Smooth muscle cell (in vitro differentiated cells): ENCODE measurements at regions not wholly inside any gene's neighbourhood (a gene's known extent, or its start where the extent isn't known, plus 50 kb on each side); places are given as distances from the start of the nearest gene placed in this dataset.

ENCODE experiments used
- DNase-seq: peaks from one replicate; lab custom pipeline; 2025; ENCODE audit not compliant: unreplicated experiment; lab: John Stamatoyannopoulos, UW
- H2AFZ ChIP-seq: fragments of 200-600 bp; sonication (generic); 2 replicates; pipeline ENCODE4 v1.6.0; 2016; ENCODE audit warnings: antibody characterized with exemption, low read depth, mild to moderate bottlenecking
- H3F3A ChIP-seq: fragments of 200-600 bp; sonication (generic); 2 replicates; pipeline ENCODE4 v1.6.0; 2017; ENCODE audit warnings: antibody characterized with exemption, low read depth
- H3K27ac ChIP-seq: fragments of 200-600 bp; sonication (generic); 2 replicates; pipeline ENCODE4 v1.5.1; 2016; ENCODE audit warnings: low read depth, mild to moderate bottlenecking
- H3K27me3 ChIP-seq: fragments of 200-600 bp; sonication (generic); 2 replicates; pipeline ENCODE4 v1.6.1; 2016; ENCODE audit warnings: low read depth, mild to moderate bottlenecking
- H3K36me3 ChIP-seq: fragments of 200-600 bp; sonication (generic); 2 replicates; pipeline ENCODE4 v1.5.1; 2016; ENCODE audit warnings: low read depth
- H3K4me1 ChIP-seq: fragments of 200-600 bp; sonication (generic); 2 replicates; pipeline ENCODE4 v1.5.1; 2016; ENCODE audit warnings: low read depth
- H3K4me2 ChIP-seq: fragments of 200-600 bp; sonication (generic); 2 replicates; pipeline ENCODE4 v1.6.0; 2016; ENCODE audit warnings: mild to moderate bottlenecking
- H3K4me3 ChIP-seq: fragments of 200-600 bp; sonication (generic); 2 replicates; pipeline ENCODE4 v1.5.1; 2016; ENCODE audit warnings: mild to moderate bottlenecking
- H3K79me2 ChIP-seq: fragments of 200-600 bp; sonication (generic); 2 replicates; pipeline ENCODE4 v1.6.0; 2016; ENCODE audit warnings: low read depth, mild to moderate bottlenecking
- H3K9ac ChIP-seq: fragments of 200-600 bp; sonication (generic); 2 replicates; pipeline ENCODE4 v1.6.0; 2016; ENCODE audit warnings: low read depth
- H3K9me3 ChIP-seq: fragments of 200-600 bp; sonication (generic); replicated peaks from 2 replicates; pipeline ENCODE4 v1.5.1; 2016; ENCODE audit warnings: low read depth
- H4K20me1 ChIP-seq: fragments of 200-600 bp; sonication (generic); 2 replicates; pipeline ENCODE4 v1.6.0; 2016; ENCODE audit warnings: low read depth
- WGBS: methylation state at CpG from one replicate; pipeline ENCODE4 v1.1.7; 2016; ENCODE audit warnings: low lambda C conversion rate; 5-methylcytosine and 5-hydroxymethylcytosine counted together
- TF ChIP-seq, protein P1 (sequence below): fragments of 200-600 bp; sonication (generic); IDR thresholded peaks from 2 replicates; pipeline ENCODE4 v1.5.1; 2017; ENCODE audit warnings: borderline replicate concordance, mild to moderate bottlenecking, antibody characterized with exemption; ENCODE audit not compliant: insufficient read depth, poor library complexity, severe bottlenecking

DNA sequence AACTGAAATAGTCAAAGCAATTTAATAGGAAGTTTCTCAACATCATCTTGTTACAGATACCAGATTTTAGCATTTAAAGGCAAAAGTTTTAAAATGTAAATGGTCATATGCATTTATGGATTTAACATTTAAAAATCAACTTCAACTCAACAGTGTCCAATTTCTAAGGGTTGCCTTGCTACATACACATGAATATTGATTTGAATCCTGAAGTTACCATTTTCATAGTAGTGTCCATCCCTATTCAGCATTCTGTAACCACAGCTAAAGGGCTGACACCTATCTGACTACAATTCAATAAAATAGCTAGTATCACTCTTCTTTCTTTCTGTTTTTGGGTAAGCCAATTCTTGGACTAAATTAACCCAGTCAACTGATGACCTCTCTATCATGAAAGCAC, 164.0 kb upstream of the CFAP20DC start:
- peaks cover 6% of the 10 kb centered on the region for H3K4me1 ChIP-seq
- H3F3A ChIP-seq = no peaks in the 10 kb centered on the region
- no peak overlapping the region for H3K9ac ChIP-seq
- H3K79me2 ChIP-seq = no peaks in the 10 kb centered on the region
- TF ChIP-seq, protein P1, sequence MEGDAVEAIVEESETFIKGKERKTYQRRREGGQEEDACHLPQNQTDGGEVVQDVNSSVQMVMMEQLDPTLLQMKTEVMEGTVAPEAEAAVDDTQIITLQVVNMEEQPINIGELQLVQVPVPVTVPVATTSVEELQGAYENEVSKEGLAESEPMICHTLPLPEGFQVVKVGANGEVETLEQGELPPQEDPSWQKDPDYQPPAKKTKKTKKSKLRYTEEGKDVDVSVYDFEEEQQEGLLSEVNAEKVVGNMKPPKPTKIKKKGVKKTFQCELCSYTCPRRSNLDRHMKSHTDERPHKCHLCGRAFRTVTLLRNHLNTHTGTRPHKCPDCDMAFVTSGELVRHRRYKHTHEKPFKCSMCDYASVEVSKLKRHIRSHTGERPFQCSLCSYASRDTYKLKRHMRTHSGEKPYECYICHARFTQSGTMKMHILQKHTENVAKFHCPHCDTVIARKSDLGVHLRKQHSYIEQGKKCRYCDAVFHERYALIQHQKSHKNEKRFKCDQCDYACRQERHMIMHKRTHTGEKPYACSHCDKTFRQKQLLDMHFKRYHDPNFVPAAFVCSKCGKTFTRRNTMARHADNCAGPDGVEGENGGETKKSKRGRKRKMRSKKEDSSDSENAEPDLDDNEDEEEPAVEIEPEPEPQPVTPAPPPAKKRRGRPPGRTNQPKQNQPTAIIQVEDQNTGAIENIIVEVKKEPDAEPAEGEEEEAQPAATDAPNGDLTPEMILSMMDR = no peak
- H2AFZ ChIP-seq = no peak overlapping the region
- no peaks in the 10 kb centered on the region for H3K27me3 ChIP-seq
- no peak for DNase-seq
- H3K9me3 ChIP-seq = no peaks in the 10 kb centered on the region
- H4K20me1 ChIP-seq = no peaks in the 10 kb centered on the region
- H3K4me2 ChIP-seq = no peak overlapping the region
- H3K27ac ChIP-seq = no peak overlapping the region
- H3K36me3 ChIP-seq = no peaks in the 10 kb centered on the region
- no peak overlapping the region for H3K4me3 ChIP-seq

DNA sequence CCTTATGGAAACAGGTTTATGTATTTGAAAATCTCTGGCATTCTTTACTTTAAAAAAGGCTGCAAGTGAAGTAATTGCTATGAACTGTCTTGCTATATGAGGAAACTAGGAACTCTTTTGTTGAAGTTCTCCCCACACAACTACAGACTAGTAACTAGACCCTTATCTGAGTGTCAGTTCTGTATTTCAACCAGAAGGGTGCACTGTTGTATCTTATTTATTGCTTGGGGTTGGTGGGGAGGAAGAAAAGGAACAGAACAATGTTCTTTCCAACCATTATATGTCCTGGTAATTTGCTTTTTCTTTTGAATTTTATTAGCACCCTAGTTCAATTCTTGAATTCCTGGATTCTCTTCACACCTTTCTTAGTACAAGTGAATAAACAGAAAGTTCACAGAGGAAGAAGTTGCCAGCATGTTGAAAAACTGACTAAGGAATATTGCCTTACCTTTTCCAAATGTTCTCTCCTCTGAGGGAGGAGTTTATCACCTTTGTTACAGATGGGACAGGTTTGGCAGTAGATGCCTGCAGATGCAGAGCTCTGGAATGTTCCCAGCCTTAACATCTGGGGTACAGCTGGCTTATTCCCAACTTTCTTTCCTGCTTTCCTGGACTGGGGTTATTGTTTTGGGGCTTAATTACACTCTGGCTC, 162.4 kb upstream of the CFAP20DC start:
- Histone ChIP-seq H3K4me1 (peaks cover 6% of the 10 kb centered on the region), H3F3A (no peaks in the 10 kb centered on the region), H4K20me1 (no peaks in the 10 kb centered on the region), H3K79me2 (no peaks in the 10 kb centered on the region), H3K4me3 (no peak overlapping the region), H3K9ac (no peak overlapping the region), H3K4me2 (no peak overlapping the region), H2AFZ (no peak overlapping the region), H3K9me3 (no peaks in the 10 kb centered on the region), H3K36me3 (no peaks in the 10 kb centered on the region), H3K27ac (no peak overlapping the region), H3K27me3 (no peaks in the 10 kb centered on the region)
- DNase-seq = no peak
- TF ChIP-seq, protein P1 = peak; percentile 78

DNA sequence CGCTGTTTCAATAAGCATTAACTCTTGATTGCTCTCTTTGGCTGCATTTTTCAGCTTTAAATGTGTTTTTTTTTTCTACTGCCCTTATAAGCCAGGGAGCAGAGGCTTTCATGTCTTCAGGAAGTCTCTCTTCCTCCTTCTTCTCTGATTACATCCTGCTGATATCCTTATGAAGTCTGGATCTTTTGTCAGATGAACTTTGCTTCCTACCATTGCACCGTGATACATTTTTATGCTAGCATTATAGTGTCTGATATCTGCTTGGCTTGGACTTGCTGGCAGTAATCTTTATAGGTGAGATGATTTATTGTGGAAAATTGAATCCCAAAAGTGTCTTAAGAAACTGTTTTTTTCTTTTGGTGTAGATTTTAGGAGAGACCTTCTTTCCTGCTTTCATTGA, 160.4 kb upstream of the CFAP20DC start:
- H3K9me3 ChIP-seq = no peaks in the 10 kb centered on the region
- H3K27me3 ChIP-seq = no peaks in the 10 kb centered on the region
- H3K79me2 ChIP-seq = no peaks in the 10 kb centered on the region
- H3K4me2 ChIP-seq = no peak overlapping the region
- 82% methylated on average over 2 of the region's 2 CpGs for WGBS
- no peak overlapping the region for H3K9ac ChIP-seq
- DNase-seq = no peak
- peaks cover 6% of the 10 kb centered on the region for H3K4me1 ChIP-seq
- H3F3A ChIP-seq = no peaks in the 10 kb centered on the region
- TF ChIP-seq, protein P1 = no peak
- no peaks in the 10 kb centered on the region for H3K36me3 ChIP-seq
- H4K20me1 ChIP-seq = no peaks in the 10 kb centered on the region
- no peak overlapping the region for H3K4me3 ChIP-seq
- no peak overlapping the region for H2AFZ ChIP-seq
- no peak overlapping the region for H3K27ac ChIP-seq

DNA sequence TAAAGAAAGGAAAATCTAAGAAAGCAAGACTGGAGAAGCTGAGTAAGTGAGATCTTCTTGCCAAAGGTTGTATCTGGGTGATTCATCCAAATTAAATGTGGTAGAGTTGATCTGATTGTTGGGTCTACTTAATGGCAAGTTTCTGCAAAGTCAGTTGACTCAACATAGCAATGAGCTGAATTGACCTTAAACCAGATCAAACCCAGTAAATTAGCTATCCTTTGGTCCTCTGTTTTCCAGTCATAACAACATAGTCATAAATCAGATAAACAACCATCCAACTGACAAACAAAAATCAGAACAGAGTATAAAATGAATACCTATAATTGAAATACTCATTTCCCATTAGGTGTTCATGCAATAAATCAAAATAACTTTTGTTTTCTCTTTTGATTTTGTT, 142.6 kb upstream of the CFAP20DC start:
- Histone ChIP-seq H3K79me2 (no peaks in the 10 kb centered on the region), H3K9me3 (no peaks in the 10 kb centered on the region), H3K36me3 (no peaks in the 10 kb centered on the region), H3K9ac (no peak overlapping the region), H3K4me2 (no peak overlapping the region), H3F3A (no peaks in the 10 kb centered on the region), H3K27ac (no peak overlapping the region), H3K4me1 (no peaks in the 10 kb centered on the region), H3K27me3 (no peaks in the 10 kb centered on the region), H4K20me1 (no peaks in the 10 kb centered on the region), H2AFZ (no peak overlapping the region), H3K4me3 (no peak overlapping the region)
- DNase-seq = no peak
- TF ChIP-seq, protein P1 = no peak
